ENCODE measurements at regions not wholly inside any gene's neighbourhood (a gene's known extent, or its start where the extent isn't known, plus 50 kb on each side); places are given as distances from the start of the nearest gene placed in this dataset.

DNA sequence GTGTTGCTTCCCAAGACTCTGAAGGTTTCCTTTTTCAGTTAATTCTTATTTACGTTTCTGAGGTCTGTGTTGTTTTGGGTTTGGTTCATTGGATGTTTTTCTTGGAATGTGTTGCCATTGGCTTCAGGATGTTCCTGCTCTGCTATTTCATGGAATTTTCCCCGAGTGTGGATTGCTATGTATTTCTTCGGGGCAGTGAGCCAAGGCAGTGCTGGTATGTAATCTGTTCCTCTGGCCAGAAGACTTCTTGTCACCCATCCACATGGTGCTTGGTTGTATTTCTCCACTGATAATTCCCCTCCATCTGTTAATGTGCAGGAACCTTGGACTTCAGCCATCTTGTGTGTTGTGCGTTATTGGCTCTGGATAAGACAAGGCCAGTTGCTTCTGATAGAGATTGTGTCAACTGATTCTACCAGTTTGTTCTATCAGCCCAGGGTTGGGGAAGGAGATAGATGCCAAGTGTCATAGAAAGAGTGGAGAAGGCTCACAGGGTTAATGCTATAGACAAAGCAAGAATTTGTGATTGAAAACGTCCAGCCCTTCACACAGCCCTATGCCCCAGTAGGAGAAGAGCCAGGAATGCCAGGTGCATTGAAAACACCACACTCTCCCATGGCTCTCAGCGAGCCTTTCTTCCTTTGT lies 505.2 kb downstream of the PLPP3 start:
- no peaks in the 10 kb centered on the region for H3K4me1 ChIP-seq (ENCODE audit: control insufficient read depth in 1 of 2, insufficient read depth in 2 of 2, low read length in 2 of 2)
- H3K27ac ChIP-seq (ENCODE audit: low read depth, low read length) = no peak overlapping the region

DNA sequence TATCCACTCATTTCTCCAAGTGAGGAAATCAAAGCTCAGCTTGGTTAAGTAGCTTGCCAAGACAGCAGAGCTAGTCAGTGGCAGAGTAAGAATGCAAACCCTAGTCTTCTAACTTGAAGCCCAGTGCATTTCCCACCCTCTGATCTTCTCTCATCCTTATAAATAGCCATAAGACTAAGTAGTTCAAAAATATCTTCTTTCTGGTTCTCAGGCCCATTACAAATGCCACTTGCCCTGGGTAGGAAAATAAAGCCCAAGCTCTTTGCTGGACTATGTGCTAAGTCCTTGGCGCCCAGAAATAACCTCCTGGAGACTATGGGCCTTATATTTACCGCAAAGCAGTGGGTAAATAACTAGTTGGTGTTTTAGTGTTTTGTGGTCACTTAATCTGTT lies 505.8 kb downstream of the PLPP3 start:
- no peak overlapping the region for H3K27ac ChIP-seq (ENCODE audit: low read depth, low read length)
- no peaks in the 10 kb centered on the region for H3K9me3 ChIP-seq (ENCODE audit: control insufficient read depth in 1 of 2, low read length in 2 of 2)
- no peaks in the 10 kb centered on the region for H3K36me3 ChIP-seq (ENCODE audit: control insufficient read depth in 1 of 2, insufficient read depth in 2 of 2, low read length in 2 of 2)
- H3K27me3 ChIP-seq (ENCODE audit: control insufficient read depth in 1 of 2, insufficient read depth in 2 of 2, low read length in 2 of 2) = no peaks in the 10 kb centered on the region
- no peak overlapping the region for H3K9ac ChIP-seq (ENCODE audit: low read depth in 1 of 2, low read length in 2 of 2)
- H3K4me1 ChIP-seq (ENCODE audit: control insufficient read depth in 1 of 2, insufficient read depth in 2 of 2, low read length in 2 of 2) = no peaks in the 10 kb centered on the region
- H3K4me3 ChIP-seq (ENCODE audit: low read depth in 1 of 2, low read length in 2 of 2) = no peak overlapping the region

More for the DNA sequence above, 505.2 kb downstream of the PLPP3 start:
- H3K36me3 ChIP-seq (ENCODE audit: control insufficient read depth in 1 of 2, insufficient read depth in 2 of 2, low read length in 2 of 2) = no peaks in the 10 kb centered on the region
- H3K4me3 ChIP-seq (ENCODE audit: low read depth in 1 of 2, low read length in 2 of 2) = no peak overlapping the region
- no peaks in the 10 kb centered on the region for H3K9me3 ChIP-seq (ENCODE audit: control insufficient read depth in 1 of 2, low read length in 2 of 2)
- H3K27me3 ChIP-seq (ENCODE audit: control insufficient read depth in 1 of 2, insufficient read depth in 2 of 2, low read length in 2 of 2) = no peaks in the 10 kb centered on the region
- no peak overlapping the region for H3K9ac ChIP-seq (ENCODE audit: low read depth in 1 of 2, low read length in 2 of 2)

DNA sequence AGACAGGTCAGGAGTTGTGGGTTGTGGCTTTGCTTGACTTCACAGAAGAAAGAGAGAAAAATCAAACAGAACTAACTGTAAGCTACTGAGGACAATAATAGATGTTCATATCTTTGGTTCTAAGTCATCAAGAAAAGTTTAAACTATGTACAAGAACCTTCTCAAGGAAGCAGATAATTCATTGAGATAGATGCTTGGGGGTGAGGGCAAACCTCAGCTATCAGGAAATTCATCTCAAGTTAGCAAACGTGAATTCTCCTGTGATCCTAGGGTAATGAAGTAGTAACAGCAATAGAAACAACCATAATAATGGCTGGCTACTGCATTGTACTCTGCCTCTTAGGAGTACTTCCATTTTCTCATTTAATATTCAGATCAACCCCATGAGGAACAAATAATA lies 506.2 kb downstream of the PLPP3 start:
- Histone ChIP-seq H3K4me1 (ENCODE audit: control insufficient read depth in 1 of 2, insufficient read depth in 2 of 2, low read length in 2 of 2) (no peaks in the 10 kb centered on the region), H3K27me3 (ENCODE audit: control insufficient read depth in 1 of 2, insufficient read depth in 2 of 2, low read length in 2 of 2) (no peaks in the 10 kb centered on the region), H3K27ac (ENCODE audit: low read depth, low read length) (no peak overlapping the region), H3K9ac (ENCODE audit: low read depth in 1 of 2, low read length in 2 of 2) (no peak overlapping the region), H3K4me3 (ENCODE audit: low read depth in 1 of 2, low read length in 2 of 2) (no peak overlapping the region), H3K36me3 (ENCODE audit: control insufficient read depth in 1 of 2, insufficient read depth in 2 of 2, low read length in 2 of 2) (no peaks in the 10 kb centered on the region), H3K9me3 (ENCODE audit: control insufficient read depth in 1 of 2, low read length in 2 of 2) (no peaks in the 10 kb centered on the region)

DNA sequence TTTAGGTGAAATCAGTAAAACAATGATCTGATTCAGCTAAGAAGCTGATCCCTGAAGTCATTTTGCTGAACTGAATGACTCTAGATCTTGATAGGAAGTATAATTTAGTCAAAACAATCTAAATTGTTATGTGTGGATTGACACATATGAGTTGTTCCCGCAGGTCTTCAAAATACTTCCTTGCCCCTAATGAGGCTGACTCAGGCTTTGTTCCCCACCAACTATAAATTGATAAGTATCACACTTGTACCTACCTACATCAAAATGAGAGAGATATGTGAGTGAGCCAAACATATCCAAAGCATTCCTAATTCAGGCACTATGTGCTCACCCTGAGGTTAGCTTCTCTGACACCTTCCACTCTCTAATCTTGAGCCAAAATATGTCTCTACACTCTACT lies 507.1 kb downstream of the PLPP3 start:
- H3K4me3 ChIP-seq (ENCODE audit: low read depth in 1 of 2, low read length in 2 of 2) = no peak overlapping the region
- no peak overlapping the region for H3K27ac ChIP-seq (ENCODE audit: low read depth, low read length)
- H3K36me3 ChIP-seq (ENCODE audit: control insufficient read depth in 1 of 2, insufficient read depth in 2 of 2, low read length in 2 of 2) = no peaks in the 10 kb centered on the region
- no peaks in the 10 kb centered on the region for H3K4me1 ChIP-seq (ENCODE audit: control insufficient read depth in 1 of 2, insufficient read depth in 2 of 2, low read length in 2 of 2)
- H3K9ac ChIP-seq (ENCODE audit: low read depth in 1 of 2, low read length in 2 of 2) = no peak overlapping the region
- no peaks in the 10 kb centered on the region for H3K27me3 ChIP-seq (ENCODE audit: control insufficient read depth in 1 of 2, insufficient read depth in 2 of 2, low read length in 2 of 2)
- H3K9me3 ChIP-seq (ENCODE audit: control insufficient read depth in 1 of 2, low read length in 2 of 2) = no peaks in the 10 kb centered on the region

DNA sequence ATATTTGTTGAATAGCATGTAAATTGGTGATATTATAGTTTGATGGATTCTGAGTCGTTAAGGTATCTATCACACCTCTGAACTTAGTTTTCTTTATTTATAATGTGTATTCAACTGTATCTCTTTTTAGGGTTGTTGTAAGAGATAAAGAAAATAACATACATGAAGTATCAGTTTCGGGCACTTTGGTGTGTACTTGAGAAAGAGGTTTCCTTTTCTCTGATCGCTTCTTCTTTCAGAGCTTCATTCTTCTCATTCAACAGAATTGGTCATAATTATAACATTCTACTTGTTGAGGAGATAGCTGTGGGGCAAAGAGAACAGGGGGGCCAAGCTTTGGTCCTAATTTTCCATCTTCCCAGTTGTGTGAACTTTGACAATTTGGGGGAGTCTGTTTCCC lies 508.0 kb downstream of the PLPP3 start:
- no peaks in the 10 kb centered on the region for H3K9me3 ChIP-seq (ENCODE audit: control insufficient read depth in 1 of 2, low read length in 2 of 2)
- no peak overlapping the region for H3K9ac ChIP-seq (ENCODE audit: low read depth in 1 of 2, low read length in 2 of 2)
- H3K36me3 ChIP-seq (ENCODE audit: control insufficient read depth in 1 of 2, insufficient read depth in 2 of 2, low read length in 2 of 2) = no peaks in the 10 kb centered on the region
- no peak overlapping the region for H3K27ac ChIP-seq (ENCODE audit: low read depth, low read length)
- H3K4me3 ChIP-seq (ENCODE audit: low read depth in 1 of 2, low read length in 2 of 2) = no peak overlapping the region
- no peaks in the 10 kb centered on the region for H3K4me1 ChIP-seq (ENCODE audit: control insufficient read depth in 1 of 2, insufficient read depth in 2 of 2, low read length in 2 of 2)
- H3K27me3 ChIP-seq (ENCODE audit: control insufficient read depth in 1 of 2, insufficient read depth in 2 of 2, low read length in 2 of 2) = no peaks in the 10 kb centered on the region

DNA sequence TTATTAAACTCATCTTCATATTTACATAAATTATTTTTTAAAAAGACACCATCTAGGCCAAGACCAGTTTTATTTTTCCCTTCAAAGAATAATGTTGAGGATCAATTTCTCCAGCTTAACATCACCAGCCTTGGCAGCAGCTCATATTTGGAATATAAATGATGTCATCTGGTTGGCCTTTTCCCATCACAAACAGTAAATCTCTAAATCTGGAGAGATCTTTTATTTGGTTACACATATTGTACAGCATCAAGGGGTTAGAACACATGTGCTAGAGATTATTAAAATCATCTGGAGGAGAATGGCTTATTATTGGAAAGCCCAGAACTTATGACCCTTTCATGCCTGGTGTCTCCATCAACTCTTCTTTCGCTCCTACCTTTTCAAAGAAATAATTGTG lies 508.8 kb downstream of the PLPP3 start:
- Histone ChIP-seq H3K9me3 (ENCODE audit: control insufficient read depth in 1 of 2, low read length in 2 of 2) (no peaks in the 10 kb centered on the region), H3K27me3 (ENCODE audit: control insufficient read depth in 1 of 2, insufficient read depth in 2 of 2, low read length in 2 of 2) (no peaks in the 10 kb centered on the region), H3K4me3 (ENCODE audit: low read depth in 1 of 2, low read length in 2 of 2) (no peak overlapping the region), H3K9ac (ENCODE audit: low read depth in 1 of 2, low read length in 2 of 2) (no peak overlapping the region), H3K27ac (ENCODE audit: low read depth, low read length) (no peak overlapping the region), H3K36me3 (ENCODE audit: control insufficient read depth in 1 of 2, insufficient read depth in 2 of 2, low read length in 2 of 2) (no peaks in the 10 kb centered on the region), H3K4me1 (ENCODE audit: control insufficient read depth in 1 of 2, insufficient read depth in 2 of 2, low read length in 2 of 2) (no peaks in the 10 kb centered on the region)

DNA sequence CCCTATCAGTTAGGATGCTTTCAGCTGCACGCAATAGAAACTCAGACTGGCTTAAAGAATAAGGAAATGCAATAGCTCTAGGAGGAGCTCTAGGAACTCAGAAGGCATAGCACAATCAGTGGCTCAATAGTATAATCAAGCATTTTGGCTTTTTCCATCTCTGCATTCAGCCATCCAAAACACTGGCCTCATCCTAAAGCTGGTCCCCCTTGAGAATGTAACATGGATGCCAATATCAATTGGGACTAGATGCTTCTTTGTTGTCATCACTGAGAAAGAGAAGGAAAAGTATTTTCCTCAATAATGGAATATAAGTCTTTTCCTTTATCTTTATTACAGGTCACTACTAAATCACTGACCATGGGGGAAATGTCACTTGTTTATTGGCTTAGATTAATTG lies 509.5 kb downstream of the PLPP3 start:
- Histone ChIP-seq H3K4me3 (ENCODE audit: low read depth in 1 of 2, low read length in 2 of 2) (no peak overlapping the region), H3K27ac (ENCODE audit: low read depth, low read length) (no peak overlapping the region), H3K4me1 (ENCODE audit: control insufficient read depth in 1 of 2, insufficient read depth in 2 of 2, low read length in 2 of 2) (no peaks in the 10 kb centered on the region), H3K36me3 (ENCODE audit: control insufficient read depth in 1 of 2, insufficient read depth in 2 of 2, low read length in 2 of 2) (no peaks in the 10 kb centered on the region), H3K9ac (ENCODE audit: low read depth in 1 of 2, low read length in 2 of 2) (no peak overlapping the region), H3K27me3 (ENCODE audit: control insufficient read depth in 1 of 2, insufficient read depth in 2 of 2, low read length in 2 of 2) (no peaks in the 10 kb centered on the region), H3K9me3 (ENCODE audit: control insufficient read depth in 1 of 2, low read length in 2 of 2) (no peaks in the 10 kb centered on the region)

DNA sequence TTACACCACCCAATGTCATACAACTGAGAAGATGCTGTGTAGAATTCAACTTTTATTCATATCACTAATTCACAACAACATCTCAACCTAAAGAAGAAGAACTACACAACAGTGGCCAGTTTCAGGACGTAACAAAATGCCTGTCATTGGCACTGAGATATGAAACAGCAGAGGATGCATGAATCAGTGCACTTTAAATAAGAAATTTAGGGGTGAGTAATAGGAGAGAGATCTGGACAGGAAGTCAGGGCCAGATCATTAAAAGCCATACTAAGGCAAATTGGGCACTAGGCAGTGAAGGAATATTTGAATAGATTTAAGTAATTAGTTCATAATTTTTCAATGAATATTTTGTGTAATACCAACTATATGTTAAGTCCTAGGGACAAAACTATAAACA lies 510.5 kb downstream of the PLPP3 start:
- no peaks in the 10 kb centered on the region for H3K36me3 ChIP-seq (ENCODE audit: control insufficient read depth in 1 of 2, insufficient read depth in 2 of 2, low read length in 2 of 2)
- H3K9ac ChIP-seq (ENCODE audit: low read depth in 1 of 2, low read length in 2 of 2) = no peak overlapping the region
- no peaks in the 10 kb centered on the region for H3K27me3 ChIP-seq (ENCODE audit: control insufficient read depth in 1 of 2, insufficient read depth in 2 of 2, low read length in 2 of 2)
- H3K9me3 ChIP-seq (ENCODE audit: control insufficient read depth in 1 of 2, low read length in 2 of 2) = no peaks in the 10 kb centered on the region
- no peak overlapping the region for H3K4me3 ChIP-seq (ENCODE audit: low read depth in 1 of 2, low read length in 2 of 2)
- no peak overlapping the region for H3K27ac ChIP-seq (ENCODE audit: low read depth, low read length)
- H3K4me1 ChIP-seq (ENCODE audit: control insufficient read depth in 1 of 2, insufficient read depth in 2 of 2, low read length in 2 of 2) = no peaks in the 10 kb centered on the region

DNA sequence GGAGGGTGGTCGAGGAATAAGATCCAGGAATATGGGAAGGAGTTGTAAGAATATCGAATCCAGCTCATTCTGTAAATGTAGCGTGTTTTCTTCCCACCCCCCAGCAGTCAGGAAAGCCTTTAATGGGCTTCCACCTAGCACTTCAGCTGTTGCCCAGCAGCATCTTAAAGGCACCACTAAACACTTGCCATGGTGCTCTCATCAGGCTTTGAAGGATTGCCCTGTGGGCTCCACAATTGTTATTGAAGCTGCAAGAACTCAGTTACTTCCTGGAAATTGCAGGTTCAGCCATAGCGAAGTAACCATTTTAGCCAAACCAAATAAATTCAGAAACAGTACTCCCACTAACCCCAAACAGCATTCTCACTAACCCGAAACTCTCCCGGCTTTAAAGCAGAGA lies 511.2 kb downstream of the PLPP3 start:
- Histone ChIP-seq H3K4me3 (ENCODE audit: low read depth in 1 of 2, low read length in 2 of 2) (no peak overlapping the region), H3K9me3 (ENCODE audit: control insufficient read depth in 1 of 2, low read length in 2 of 2) (no peaks in the 10 kb centered on the region), H3K36me3 (ENCODE audit: control insufficient read depth in 1 of 2, insufficient read depth in 2 of 2, low read length in 2 of 2) (no peaks in the 10 kb centered on the region), H3K27me3 (ENCODE audit: control insufficient read depth in 1 of 2, insufficient read depth in 2 of 2, low read length in 2 of 2) (no peaks in the 10 kb centered on the region), H3K27ac (ENCODE audit: low read depth, low read length) (no peak overlapping the region), H3K9ac (ENCODE audit: low read depth in 1 of 2, low read length in 2 of 2) (no peak overlapping the region), H3K4me1 (ENCODE audit: control insufficient read depth in 1 of 2, insufficient read depth in 2 of 2, low read length in 2 of 2) (no peaks in the 10 kb centered on the region)

DNA sequence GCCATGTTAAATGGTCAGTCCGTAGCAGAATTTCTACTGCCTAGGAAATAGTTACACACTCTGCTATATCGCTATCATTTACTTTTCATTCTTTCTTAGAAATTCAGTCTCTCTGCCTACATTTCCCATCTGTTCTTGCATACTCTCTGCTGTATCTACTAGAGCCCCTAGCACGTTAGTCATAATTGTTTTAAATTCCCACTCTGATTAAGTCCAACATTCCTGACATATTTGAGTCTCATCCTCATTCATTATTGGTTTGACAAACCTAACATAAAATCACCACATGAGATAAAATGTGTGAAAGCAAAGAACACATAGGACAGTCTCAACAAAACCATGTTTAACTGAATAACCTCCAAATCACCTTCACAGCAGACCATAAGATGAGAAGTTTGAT lies 513.6 kb downstream of the PLPP3 start:
- Histone ChIP-seq H3K4me3 (ENCODE audit: low read depth in 1 of 2, low read length in 2 of 2) (no peak overlapping the region), H3K9me3 (ENCODE audit: control insufficient read depth in 1 of 2, low read length in 2 of 2) (no peaks in the 10 kb centered on the region), H3K9ac (ENCODE audit: low read depth in 1 of 2, low read length in 2 of 2) (no peak overlapping the region), H3K27me3 (ENCODE audit: control insufficient read depth in 1 of 2, insufficient read depth in 2 of 2, low read length in 2 of 2) (no peaks in the 10 kb centered on the region), H3K36me3 (ENCODE audit: control insufficient read depth in 1 of 2, insufficient read depth in 2 of 2, low read length in 2 of 2) (no peaks in the 10 kb centered on the region), H3K4me1 (ENCODE audit: control insufficient read depth in 1 of 2, insufficient read depth in 2 of 2, low read length in 2 of 2) (no peaks in the 10 kb centered on the region), H3K27ac (ENCODE audit: low read depth, low read length) (no peak overlapping the region)

DNA sequence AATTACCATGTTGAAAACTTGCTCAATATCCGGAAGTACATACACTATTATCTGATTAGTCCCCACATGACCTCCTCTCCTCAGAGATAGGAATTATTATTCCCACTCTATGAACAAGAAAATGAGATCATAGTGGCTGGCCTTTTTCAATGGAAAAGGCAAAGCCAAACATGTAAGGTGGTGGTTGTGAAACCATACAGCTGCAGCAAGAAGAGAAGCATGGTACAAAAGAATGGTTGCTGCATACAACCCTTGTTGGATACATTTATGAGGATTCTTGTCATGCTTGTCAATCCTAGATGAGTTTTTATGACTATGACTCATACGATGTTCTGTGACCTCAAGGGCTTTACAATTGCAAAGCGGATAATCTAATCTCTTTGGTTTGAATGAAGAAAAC lies 514.7 kb downstream of the PLPP3 start:
- Histone ChIP-seq H3K36me3 (ENCODE audit: control insufficient read depth in 1 of 2, insufficient read depth in 2 of 2, low read length in 2 of 2) (no peaks in the 10 kb centered on the region), H3K9me3 (ENCODE audit: control insufficient read depth in 1 of 2, low read length in 2 of 2) (no peaks in the 10 kb centered on the region), H3K27me3 (ENCODE audit: control insufficient read depth in 1 of 2, insufficient read depth in 2 of 2, low read length in 2 of 2) (no peaks in the 10 kb centered on the region), H3K4me1 (ENCODE audit: control insufficient read depth in 1 of 2, insufficient read depth in 2 of 2, low read length in 2 of 2) (no peaks in the 10 kb centered on the region), H3K9ac (ENCODE audit: low read depth in 1 of 2, low read length in 2 of 2) (no peak overlapping the region), H3K27ac (ENCODE audit: low read depth, low read length) (no peak overlapping the region), H3K4me3 (ENCODE audit: low read depth in 1 of 2, low read length in 2 of 2) (no peak overlapping the region)
